GM19455 (cell line): ENCODE measurements at regions not wholly inside any gene's neighbourhood (a gene's known extent, or its start where the extent isn't known, plus 50 kb on each side); places are given as distances from the start of the nearest gene placed in this dataset.
"Not testable (repeated sequence)": the region's sequence is repeated elsewhere in the genome, so short reads cannot be mapped to it uniquely, and the experiment has no call there.

Source experiments
- ATAC-seq: cut with Tn5 transposase; IDR thresholded peaks from one replicate; pipeline ENCODE4 v1.9.1; 2021; ENCODE audit not compliant: unreplicated experiment

GRCh38 chr2:107102176-107102575 is 216.2 kb upstream of the ST6GAL2 start:
- ATAC-seq: no peak

- no peak for ATAC-seq
Observed at GRCh38 chr2:107107351-107107750, 221.4 kb upstream of the ST6GAL2 start.

- no peak for ATAC-seq
Observed at GRCh38 chr2:107108556-107108955, 222.6 kb upstream of the ST6GAL2 start.

- ATAC-seq: no peak
Observed at GRCh38 chr2:107111623-107112022, 225.7 kb upstream of the ST6GAL2 start.

- no peak for ATAC-seq
Observed at GRCh38 chr2:107112561-107112960, 226.6 kb upstream of the ST6GAL2 start.

- no peak for ATAC-seq
Observed at GRCh38 chr2:107128381-107128780, 242.4 kb upstream of the ST6GAL2 start.

GRCh38 chr2:107132070-107132469 is 246.1 kb upstream of the ST6GAL2 start:
- ATAC-seq: peak; percentile 75

- ATAC-seq: no peak
Observed at GRCh38 chr2:107132746-107133145, 246.8 kb upstream of the ST6GAL2 start.

GRCh38 chr2:107133412-107133811 is 247.4 kb upstream of the ST6GAL2 start:
- no peak for ATAC-seq

GRCh38 chr2:107136733-107137132 is 250.8 kb upstream of the ST6GAL2 start:
- no peak for ATAC-seq

- no peak for ATAC-seq
Observed at GRCh38 chr2:107137706-107138105, 251.7 kb upstream of the ST6GAL2 start.

GRCh38 chr2:107146181-107146580 is 260.2 kb upstream of the ST6GAL2 start:
- no peak for ATAC-seq

- ATAC-seq: not testable (repeated sequence)
Observed at GRCh38 chr2:107146645-107147044, 260.7 kb upstream of the ST6GAL2 start.

- ATAC-seq: no peak
Observed at GRCh38 chr2:107148055-107148454, 262.1 kb upstream of the ST6GAL2 start.

- no peak for ATAC-seq
Observed at GRCh38 chr2:107148496-107148895, 262.5 kb upstream of the ST6GAL2 start.

GRCh38 chr2:107160640-107161239 is 274.8 kb upstream of the ST6GAL2 start:
- no peak for ATAC-seq

GRCh38 chr2:107168141-107168540 is 282.2 kb upstream of the ST6GAL2 start:
- ATAC-seq: no peak

GRCh38 chr2:107174171-107174570 is 288.2 kb upstream of the ST6GAL2 start:
- no peak for ATAC-seq

GRCh38 chr2:107182981-107183380 is 297.0 kb upstream of the ST6GAL2 start:
- no peak for ATAC-seq

GRCh38 chr2:107187870-107188269 is 301.9 kb upstream of the ST6GAL2 start:
- ATAC-seq: no peak

GRCh38 chr2:107195631-107196030 is 309.7 kb upstream of the ST6GAL2 start:
- no peak for ATAC-seq

- no peak for ATAC-seq
Observed at GRCh38 chr2:107197594-107198294, 311.8 kb upstream of the ST6GAL2 start.
